HUDEP-2 (cell line): ENCODE measurements at regions not wholly inside any gene's neighbourhood (a gene's known extent, or its start where the extent isn't known, plus 50 kb on each side); places are given as distances from the start of the nearest gene placed in this dataset.

Experiments used
- DNase-seq, 76 experiments: peaks; one replicate each; lab custom pipeline; 2025; ENCODE audit not compliant: unreplicated experiment in 76 of 76; lab: John Stamatoyannopoulos, UW

DNA sequence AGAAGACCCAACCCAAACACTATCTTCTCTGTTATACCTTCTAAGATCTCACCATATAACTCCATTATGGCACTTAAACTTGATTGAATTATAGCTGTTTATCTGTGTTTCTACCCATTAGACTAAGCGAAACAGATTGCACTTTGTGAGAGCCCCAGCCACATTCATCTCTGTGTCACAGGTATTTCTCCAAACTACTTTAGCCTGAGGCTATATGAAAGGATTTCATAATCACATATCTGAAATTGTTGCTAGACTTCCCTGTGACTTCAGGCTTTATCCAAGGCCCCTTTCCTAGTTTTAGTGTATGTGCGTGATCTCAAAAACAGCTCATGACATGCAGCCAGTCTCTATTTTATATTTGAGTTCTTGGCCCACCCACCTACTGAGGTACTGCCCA lies 745.0 kb upstream of the ACVR2A start:
- no peak for DNase-seq

DNA sequence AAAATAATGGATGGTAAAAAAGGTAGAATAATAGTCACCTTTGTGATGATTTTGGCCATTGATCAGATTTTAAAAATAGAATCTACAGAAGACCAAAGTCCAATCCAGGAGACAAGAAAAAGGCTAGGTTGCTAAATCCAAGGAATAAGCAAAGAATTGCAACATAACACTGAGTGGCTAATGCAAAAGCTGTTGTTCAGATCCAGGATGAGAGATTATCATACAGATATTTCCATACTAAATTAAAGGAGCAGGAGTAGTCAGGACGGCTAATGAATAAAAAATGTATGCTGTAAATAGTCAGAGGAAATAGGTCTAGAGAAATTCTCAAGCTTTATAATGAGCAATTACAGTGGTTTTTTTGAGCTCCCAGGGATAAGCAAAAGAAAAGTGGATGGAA lies 745.9 kb upstream of the ACVR2A start:
- no peak for DNase-seq

DNA sequence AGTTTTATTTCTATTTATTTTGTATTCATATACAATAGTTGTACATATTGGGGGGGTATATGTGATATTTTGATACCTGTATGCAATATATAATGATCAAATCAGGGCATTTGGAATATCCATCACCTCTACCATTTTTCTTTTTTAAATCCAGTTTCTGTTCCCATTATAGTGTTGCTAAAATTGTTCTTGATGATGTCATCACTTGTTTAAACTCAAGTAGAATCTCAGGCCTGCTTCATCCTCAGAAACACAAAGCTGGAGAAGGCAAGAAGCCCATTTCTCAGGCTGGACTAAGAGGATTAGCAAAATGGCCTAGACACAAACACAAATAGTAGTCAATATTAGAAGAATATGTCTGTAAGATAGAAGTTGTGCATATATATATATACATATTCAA lies 747.1 kb upstream of the ACVR2A start:
- no peak for DNase-seq

DNA sequence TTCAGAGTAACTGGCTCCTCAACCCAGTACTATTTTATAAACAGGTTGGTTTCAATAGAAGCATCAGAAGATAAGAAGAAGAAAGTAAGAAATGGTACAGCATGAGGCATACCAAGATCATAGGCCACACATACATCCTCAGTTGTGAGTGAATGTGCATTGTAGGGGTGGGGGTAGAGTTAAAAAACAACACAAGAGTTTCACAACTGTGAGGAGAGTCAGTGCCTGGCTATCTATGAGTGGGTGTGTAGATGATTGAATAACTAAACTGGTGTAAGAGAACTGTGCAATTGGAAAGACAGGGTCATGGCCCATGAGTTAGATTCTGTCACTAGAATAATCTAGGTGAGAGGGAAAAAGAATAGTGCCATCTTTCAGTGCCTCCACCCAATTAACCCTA lies 748.2 kb upstream of the ACVR2A start:
- DNase-seq: no peak

DNA sequence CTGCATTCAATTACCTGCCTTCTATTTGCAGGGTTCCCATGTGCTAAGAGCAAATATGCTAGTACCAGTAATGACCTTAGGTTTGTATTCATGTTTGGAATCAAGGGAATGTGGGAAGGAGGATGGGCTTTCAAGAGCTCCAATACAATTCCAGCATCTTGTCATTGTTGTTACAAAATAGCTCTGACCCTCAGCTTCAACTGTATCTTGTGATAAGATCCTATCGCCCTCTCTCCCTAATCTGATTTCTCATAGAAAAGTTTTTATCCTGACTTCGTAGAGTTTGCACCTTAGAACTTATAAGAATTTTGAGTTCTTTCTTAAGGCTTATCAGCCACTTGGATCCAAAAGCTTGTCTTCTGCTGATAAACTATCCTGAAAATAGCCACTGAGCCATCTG lies 749.5 kb upstream of the ACVR2A start:
- DNase-seq: no peak

DNA sequence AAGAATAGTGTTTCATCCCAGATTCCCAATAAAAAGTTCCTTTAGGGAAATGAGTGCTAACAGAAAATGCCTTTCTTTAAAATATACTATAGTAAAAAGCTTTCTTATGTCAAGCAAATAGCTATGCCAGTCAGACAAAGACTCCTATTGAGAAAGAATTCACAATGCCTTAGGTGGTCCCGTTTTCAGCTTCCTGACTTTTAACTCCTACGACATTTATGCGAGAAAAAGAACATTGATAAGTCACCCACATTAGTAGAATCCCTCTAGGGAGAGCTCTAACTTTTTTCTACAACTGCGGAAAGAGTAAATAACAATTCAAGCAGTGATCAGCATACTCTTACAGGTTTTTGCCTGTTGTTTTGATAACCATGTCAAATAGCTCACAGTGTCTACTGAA lies 750.8 kb upstream of the ACVR2A start:
- DNase-seq: no peak

DNA sequence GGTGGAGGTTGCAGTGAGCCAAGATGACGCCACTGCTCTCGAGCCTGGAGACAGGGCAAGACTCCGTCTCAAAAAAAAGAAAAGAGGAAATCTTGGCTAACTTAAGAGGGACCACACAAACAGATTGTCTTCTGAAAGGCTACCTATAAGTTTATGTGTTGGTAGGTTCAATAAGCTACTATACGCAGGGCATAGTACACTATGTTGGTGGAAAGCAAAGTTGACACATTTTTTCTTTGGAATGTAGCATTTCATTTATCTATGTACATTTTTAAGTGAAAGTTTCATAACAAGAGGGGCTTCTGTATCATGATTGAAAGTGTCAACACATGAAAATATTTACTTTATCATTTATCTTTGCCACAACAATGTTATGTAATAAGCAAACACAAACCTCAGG lies 752.6 kb upstream of the ACVR2A start:
- DNase-seq: no peak

DNA sequence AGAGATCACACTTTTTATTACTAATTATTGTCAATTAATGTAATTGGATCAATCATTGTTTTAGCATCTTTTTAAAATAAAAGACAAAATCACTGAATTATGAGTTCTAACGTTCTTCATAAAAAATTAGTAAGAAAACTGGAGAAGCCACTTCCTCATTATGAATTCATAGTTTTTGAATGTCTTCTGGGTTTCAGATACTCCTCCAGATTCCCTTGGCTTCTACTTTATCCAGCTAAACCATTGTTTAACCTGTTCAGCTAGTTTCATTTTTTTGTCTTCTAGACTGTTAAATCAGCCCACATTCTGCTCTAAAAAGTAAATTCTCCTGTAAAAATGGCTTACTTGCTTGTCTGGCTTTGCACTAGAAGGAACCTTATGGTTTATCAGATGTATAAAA lies 753.4 kb upstream of the ACVR2A start:
- DNase-seq: no peak

DNA sequence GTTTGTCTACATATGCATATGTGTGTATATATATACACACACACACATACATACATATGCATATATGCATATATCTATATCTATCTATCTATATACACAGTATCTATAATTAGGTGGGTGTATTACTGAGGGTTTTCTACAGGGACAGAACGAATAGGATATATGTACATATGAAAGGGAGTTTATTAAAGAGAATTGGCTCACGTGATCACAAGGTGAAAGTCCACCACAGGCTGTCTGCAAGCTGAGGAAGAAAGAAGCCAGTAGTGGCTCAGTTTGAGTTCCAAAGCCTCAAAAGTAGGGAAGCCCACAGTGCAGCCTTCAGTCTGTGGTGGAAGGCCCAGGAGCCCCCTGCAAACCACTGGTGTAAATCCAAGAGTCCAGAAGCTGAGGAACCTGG lies 756.0 kb upstream of the ACVR2A start:
- DNase-seq: no peak

DNA sequence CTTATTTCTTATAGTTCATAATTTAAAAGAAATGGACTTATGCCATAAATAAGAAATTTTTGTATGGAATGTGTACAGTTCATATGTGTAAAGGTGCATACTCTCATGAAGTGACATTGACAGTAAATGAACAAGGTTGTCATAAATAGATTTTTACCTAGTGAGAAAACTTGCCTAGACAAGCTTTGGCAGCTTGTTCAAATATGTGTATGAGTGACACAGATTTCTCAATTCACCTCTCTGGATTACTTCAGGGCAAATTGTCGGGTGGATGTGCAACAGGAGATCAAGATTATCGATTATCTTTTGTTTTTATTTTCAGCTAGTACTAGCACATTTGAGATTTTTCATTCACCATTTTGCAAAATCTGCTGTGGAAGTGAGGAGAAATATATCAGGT lies 758.1 kb upstream of the ACVR2A start:
- no peak for DNase-seq

DNA sequence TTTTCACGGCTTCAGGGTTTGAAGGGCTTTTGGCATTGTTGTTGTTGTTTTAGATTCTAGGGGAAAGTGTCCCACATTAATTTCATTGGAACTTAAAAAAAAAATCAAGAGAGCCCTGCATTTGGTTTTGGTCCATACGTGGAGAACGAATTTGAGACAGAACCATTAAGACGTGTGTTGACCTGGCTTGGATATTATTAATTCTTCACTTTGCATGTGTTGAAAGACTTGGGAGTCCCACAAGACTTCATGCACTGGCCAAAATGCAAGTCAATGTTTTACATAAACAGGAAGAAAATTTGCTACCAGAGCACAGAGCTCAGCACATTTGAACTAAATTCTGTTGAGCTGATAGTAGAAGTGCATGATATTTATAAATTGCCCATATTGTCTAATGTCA lies 761.2 kb upstream of the ACVR2A start:
- no peak for DNase-seq

DNA sequence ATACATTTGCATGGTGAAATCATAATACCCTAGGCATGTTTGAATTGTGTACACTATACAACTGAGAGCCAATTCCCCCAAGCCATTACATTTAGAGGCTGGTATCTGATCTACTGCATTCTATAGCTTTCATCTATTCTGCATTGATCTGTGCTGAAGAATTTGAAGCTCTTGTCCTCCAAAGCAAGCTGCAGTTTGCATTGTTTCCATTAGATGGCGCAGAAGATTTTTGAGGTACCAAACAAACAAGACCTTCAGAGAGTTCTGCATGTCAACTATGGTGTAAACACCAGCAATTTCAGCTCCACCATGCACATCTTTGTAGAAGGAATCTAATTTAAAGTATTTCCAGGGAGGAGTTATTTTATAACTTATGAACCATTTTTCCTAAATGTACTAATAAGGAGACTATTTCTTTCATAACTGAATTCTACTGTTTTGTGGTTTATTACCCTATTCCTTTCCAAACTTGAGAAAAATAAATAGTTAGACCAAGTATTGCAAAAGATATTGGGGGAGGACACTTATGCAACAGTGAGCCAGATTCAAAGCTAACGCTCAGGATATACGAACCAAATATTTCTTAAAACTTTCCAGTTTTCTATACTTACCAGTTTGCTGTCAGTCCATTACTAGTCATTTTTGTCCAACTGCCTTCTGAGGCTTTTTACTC lies 761.8 kb upstream of the ACVR2A start:
- peak in 34 of 76 experiments; percentile 0 to 53 (median 20) for DNase-seq

DNA sequence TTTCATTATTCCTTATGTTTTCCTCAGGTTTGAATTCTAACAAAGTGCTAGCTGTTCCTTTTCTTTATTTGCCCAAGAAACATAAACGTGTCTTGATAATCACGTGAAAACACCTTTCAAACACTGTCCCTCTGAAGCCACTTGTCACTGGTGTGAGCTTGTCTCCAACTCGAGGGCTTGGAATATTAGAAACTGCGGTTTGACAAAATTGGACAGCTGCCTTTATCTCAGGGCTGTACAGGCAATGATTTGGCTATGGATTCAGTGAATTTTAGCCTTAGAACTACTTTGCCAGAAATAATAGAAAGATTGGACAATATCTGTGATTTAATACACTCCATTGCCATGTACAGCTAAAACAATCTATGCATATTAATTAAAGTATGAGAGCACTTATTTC lies 763.0 kb upstream of the ACVR2A start:
- DNase-seq: no peak

DNA sequence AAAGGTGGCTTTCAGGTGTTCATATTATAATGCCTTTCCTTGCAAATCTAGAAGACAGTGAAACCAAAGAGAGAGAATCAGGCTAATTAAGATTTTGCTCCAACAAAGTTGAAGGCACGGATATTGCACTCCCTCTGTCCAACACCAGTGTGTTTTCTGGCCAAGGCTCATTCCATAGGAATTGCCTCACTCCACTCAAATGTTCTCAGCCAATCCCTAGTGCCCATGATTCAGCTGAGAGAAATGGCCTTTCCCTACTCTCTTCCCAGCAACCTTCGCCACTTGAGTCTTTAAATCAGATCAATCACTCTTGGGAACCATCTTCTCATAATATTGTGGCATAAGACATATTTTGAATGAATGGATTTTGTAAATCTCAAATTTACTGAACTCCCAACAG lies 768.2 kb upstream of the ACVR2A start:
- DNase-seq: no peak

DNA sequence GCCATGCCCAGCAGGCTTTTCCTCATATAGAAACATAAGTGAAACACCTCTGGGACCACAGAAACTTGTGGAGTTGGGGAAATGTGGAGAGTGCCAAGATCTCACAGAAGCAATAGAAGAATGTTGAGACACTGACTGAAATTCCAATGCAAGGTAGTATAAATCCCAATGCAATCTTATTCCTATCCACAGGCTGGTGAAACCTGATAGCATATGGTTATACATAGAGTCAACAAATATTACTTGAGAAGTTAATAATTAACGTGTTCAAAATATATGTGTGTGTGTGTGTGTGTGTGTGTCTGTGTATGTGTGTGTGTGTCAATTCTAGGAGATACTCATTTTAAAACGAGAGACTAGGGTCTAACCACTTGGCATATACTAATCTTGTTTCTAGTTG lies 776.8 kb upstream of the ACVR2A start:
- no peak for DNase-seq

DNA sequence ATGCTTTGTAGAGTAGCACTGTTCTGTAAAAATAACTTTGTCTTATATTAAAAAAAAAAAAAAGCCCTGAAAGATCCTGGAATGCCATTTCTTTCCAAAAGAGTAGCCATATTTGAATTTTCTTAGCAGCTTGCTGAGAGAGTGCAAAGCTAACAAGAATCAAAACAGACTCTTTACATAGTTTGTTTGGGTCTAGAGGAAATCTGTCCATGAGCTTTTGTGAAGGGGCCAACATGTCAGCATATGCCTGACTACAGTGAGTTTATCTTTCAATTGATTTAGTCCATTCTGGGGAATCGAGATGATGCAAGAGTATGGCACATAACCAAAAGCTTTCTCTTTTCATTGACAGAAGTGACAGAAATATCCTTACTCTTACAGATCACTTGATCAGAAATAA lies 777.7 kb upstream of the ACVR2A start:
- no peak for DNase-seq

DNA sequence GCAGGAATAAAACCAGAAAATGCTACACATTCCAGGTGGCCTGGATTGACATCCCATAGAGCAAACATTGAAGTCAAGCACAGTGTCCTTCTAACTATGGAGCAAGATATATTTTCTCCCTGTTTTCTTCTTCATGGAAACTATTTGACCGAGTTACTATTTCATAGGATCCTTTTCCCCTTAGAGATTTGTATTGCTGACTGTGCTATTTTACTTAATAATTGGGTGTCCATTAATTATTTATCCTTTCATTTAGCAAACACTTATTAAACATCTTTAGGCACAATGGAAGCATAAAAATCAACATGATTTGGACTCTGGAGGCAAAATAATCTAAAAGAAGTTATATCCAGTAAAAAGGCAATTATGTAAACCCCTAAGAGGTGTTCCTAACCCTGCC lies 782.8 kb upstream of the ACVR2A start:
- no peak for DNase-seq

DNA sequence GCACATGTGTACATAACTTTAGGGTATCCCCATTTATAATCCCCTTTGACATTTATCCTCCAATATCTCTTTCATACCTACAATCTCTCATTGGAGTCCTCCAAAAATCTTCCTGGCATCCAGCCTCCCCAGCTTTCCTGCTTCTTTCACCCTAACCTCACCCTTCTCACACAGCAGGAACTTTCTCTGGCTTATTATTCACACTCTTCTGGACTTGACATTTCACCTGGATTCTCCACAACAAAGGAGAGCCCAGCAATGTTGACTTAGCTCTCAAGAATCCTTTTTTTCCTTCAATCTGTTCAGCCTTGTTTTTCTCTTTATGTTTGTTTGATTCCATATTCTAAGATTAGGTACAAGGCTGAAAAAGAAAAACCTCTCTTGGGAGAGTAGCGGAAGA lies 783.6 kb upstream of the ACVR2A start:
- DNase-seq: no peak

DNA sequence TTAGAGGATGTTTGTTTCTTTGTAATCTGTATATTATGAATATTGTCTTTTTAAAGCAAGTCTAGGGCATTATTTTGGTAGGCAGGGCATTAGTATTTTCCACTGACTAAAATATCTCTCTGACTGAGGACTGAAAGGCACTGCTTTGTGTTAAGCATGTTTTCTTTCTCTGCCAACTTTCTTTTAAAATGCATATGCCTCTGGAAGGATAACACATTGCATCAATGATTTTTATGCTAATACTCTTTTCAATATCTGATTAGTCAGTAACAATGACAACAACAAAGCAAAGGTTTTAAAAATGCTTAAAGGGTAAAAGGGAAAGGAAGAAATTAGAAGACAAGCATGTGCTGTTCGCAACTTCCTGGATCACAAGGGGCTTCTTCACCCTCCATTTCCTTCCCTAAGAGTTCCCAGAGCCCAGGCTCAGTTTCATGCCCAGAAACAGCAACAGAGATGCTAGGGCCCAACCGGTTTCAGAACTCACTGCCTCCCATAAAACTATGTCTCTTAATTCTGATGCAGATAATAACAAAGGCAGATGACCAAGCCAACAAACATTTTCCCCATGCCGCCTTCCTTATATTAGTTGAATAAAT lies 786.8 kb upstream of the ACVR2A start:
- DNase-seq: no peak

DNA sequence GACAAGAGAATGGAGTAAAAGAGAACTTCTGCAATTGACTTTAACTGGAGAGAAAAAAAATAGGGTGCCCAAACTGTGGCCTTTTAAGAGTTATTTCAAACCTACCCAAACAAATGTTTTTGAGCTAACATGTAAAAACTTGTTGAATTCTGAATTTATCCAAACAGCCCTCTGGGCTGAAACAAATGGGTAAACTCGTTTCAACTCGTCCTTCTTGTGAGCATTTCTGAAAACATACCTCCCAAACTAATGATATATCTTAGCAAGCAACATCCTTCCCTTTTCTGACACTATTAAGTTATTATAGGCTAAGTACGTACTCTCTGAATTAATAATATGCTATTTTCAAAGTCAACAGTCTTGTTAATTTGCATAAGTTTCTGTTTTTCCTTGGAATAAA lies 793.0 kb upstream of the ACVR2A start:
- DNase-seq: no peak

DNA sequence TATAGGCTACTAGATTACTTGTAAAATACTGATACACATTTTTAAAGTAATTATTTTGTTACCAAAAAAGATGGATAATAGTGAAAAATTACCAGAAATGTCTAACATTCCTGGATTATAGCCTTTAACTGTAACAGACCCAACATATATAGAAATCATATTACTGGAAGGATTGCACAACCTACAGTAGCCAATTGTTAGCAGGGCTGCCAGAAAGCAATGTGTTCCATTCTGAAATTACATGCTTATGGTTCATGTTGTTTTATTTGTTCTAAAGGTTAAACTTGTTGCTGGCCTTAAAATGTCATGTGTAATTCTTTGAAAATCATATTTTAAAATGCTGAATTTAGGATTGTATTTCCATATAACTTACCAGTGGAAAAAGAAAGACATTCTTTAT lies 793.6 kb upstream of the ACVR2A start:
- no peak for DNase-seq

DNA sequence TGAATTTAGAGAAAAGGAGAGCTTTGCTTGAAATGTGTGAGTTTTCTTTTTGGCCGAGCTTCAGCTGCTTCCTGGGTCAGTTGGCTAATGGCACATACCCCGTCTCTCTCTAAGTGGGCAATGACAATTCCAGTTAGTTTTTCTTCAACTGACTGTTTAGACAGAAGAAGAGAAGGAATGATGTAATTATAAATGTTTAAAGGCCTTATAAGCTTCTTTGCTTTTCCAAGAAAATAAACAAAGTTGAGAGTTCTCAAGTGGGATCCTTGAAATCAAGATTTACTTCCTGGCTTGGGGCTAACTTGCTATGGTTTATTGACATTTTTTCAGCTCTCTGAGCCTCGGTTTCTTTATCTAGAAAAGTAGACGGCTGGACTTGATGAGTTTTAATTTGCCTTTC lies 794.9 kb upstream of the ACVR2A start:
- no peak for DNase-seq

DNA sequence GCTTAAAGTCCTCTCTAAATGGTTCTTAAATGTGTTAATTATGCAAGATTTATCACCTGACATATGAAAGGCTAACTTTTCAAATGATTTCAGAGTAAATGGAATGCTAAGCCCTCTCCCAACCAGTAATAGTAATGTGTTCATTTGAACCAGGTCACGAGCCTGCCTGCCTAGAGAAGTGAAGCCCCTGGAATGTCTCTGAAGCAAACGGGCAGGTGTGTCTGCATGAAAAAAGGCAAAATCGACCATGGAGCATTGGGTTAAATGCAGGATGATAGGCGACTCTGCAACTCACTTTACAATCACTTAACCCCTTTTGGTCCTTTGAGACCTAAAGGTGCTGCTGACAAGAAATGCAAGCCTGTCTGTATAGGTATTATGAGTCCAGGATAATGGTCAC lies 798.4 kb upstream of the ACVR2A start:
- DNase-seq: no peak
